ENCODE measurements at regions not wholly inside any gene's neighbourhood (a gene's known extent, or its start where the extent isn't known, plus 50 kb on each side); places are given as distances from the start of the nearest gene placed in this dataset.

- Histone ChIP-seq H3K9ac (ENCODE audit: low read length) (no peak overlapping the region), H3K4me1 (ENCODE audit: low read length) (peaks cover 8% of the 10 kb centered on the region; the same call in 1 of the 2 replicates)
These were observed 831.5 kb downstream of the GALC start for GRCh38 chr14:87161502-87161901.

GRCh38 chr14:87160989-87161388 is 832.0 kb downstream of the GALC start:
- DNase-seq: no peak
- Histone ChIP-seq H3K9me3 (replicated peaks; ENCODE audit: insufficient read depth, low read length) (no peaks in the 10 kb centered on the region), H3F3A (ENCODE audit: insufficient read depth, low read length) (no peaks in the 10 kb centered on the region), H3K9ac (ENCODE audit: low read length) (no peak overlapping the region), H3K36me3 (replicated peaks; ENCODE audit: insufficient read depth, low read length) (no peaks in the 10 kb centered on the region), H4K20me1 (ENCODE audit: insufficient read depth, low read length) (no peaks in the 10 kb centered on the region), H2AFZ (ENCODE audit: low read length) (no peak overlapping the region), H3K9me2 (replicated peaks; ENCODE audit: insufficient read depth, low read length) (no peaks in the 10 kb centered on the region), H3K27ac (ENCODE audit: low read length) (no peak overlapping the region), H3K4me1 (ENCODE audit: low read length) (peaks cover 8% of the 10 kb centered on the region; the same call in 1 of the 2 replicates), H3K79me2 (ENCODE audit: low read length) (no peaks in the 10 kb centered on the region), H3K27me3 (replicated peaks; ENCODE audit: insufficient read depth, low read length) (no peaks in the 10 kb centered on the region), H3K4me3 (ENCODE audit: low read length) (no peak overlapping the region), H3K4me2 (ENCODE audit: low read depth, low read length) (no peak overlapping the region)
- TF ChIP-seq EZH2phosphoT487 (IDR thresholded peaks at IDR 0.05; ENCODE audit: low read length) (no peak), EZH2 (optimal IDR thresholded peaks at IDR 0.05; ENCODE audit: low read depth, low read length) (no peak)

More at GRCh38 chr14:87161502-87161901, 831.5 kb downstream of the GALC start:
- peak; percentile 70 for DNase-seq
- H3F3A ChIP-seq (ENCODE audit: insufficient read depth, low read length): no peaks in the 10 kb centered on the region
- no peaks in the 10 kb centered on the region for H3K79me2 ChIP-seq (ENCODE audit: low read length)
- no peaks in the 10 kb centered on the region for H3K27me3 ChIP-seq (replicated peaks; ENCODE audit: insufficient read depth, low read length)
- no peaks in the 10 kb centered on the region for H3K9me2 ChIP-seq (replicated peaks; ENCODE audit: insufficient read depth, low read length)
- no peak overlapping the region for H3K4me3 ChIP-seq (ENCODE audit: low read length)
- no peak overlapping the region for H3K27ac ChIP-seq (ENCODE audit: low read length)
- no peaks in the 10 kb centered on the region for H3K36me3 ChIP-seq (replicated peaks; ENCODE audit: insufficient read depth, low read length)
- no peak overlapping the region for H2AFZ ChIP-seq (ENCODE audit: low read length)
- H4K20me1 ChIP-seq (ENCODE audit: insufficient read depth, low read length): no peaks in the 10 kb centered on the region
- H3K4me2 ChIP-seq (ENCODE audit: low read depth, low read length): 0 out of 2 replicates have a peak overlapping the region, but pooled peaks have one; percentile 10
- TF ChIP-seq EZH2phosphoT487 (IDR thresholded peaks at IDR 0.05; ENCODE audit: low read length) (no peak), EZH2 (optimal IDR thresholded peaks at IDR 0.05; ENCODE audit: low read depth, low read length) (no peak), CTCF (IDR thresholded peaks at IDR 0.05; ENCODE audit: low read length) (no peak)
- no peaks in the 10 kb centered on the region for H3K9me3 ChIP-seq (replicated peaks; ENCODE audit: insufficient read depth, low read length)

- TF ChIP-seq EZH2phosphoT487 (IDR thresholded peaks at IDR 0.05; ENCODE audit: low read length): no peak
- no peak for TF ChIP-seq CTCF (IDR thresholded peaks at IDR 0.05; ENCODE audit: low read length)
- no peak for TF ChIP-seq EZH2 (optimal IDR thresholded peaks at IDR 0.05; ENCODE audit: low read depth, low read length)
These were observed 834.7 kb downstream of the GALC start for GRCh38 chr14:87158283-87158682.

GRCh38 chr14:87156878-87157277 is 836.1 kb downstream of the GALC start:
- H3K9ac ChIP-seq (ENCODE audit: low read length): no peak overlapping the region
- no peaks in the 10 kb centered on the region for H3F3A ChIP-seq (ENCODE audit: insufficient read depth, low read length)
- H2AFZ ChIP-seq (ENCODE audit: low read length): no peak overlapping the region
- no peak overlapping the region for H3K27ac ChIP-seq (ENCODE audit: low read length)
- DNase-seq: no peak
- no peaks in the 10 kb centered on the region for H3K9me3 ChIP-seq (replicated peaks; ENCODE audit: insufficient read depth, low read length)
- no peak overlapping the region for H3K4me2 ChIP-seq (ENCODE audit: low read depth, low read length)
- no peaks in the 10 kb centered on the region for H4K20me1 ChIP-seq (ENCODE audit: insufficient read depth, low read length)
- H3K27me3 ChIP-seq (replicated peaks; ENCODE audit: insufficient read depth, low read length): no peaks in the 10 kb centered on the region
- H3K4me1 ChIP-seq (ENCODE audit: low read length): peaks cover 8% of the 10 kb centered on the region; the same call in 1 of the 2 replicates
- TF ChIP-seq CTCF (IDR thresholded peaks at IDR 0.05; ENCODE audit: low read length): no peak
- no peak for TF ChIP-seq EZH2 (optimal IDR thresholded peaks at IDR 0.05; ENCODE audit: low read depth, low read length)
- TF ChIP-seq EZH2phosphoT487 (IDR thresholded peaks at IDR 0.05; ENCODE audit: low read length): no peak
- H3K36me3 ChIP-seq (replicated peaks; ENCODE audit: insufficient read depth, low read length): no peaks in the 10 kb centered on the region
- no peaks in the 10 kb centered on the region for H3K79me2 ChIP-seq (ENCODE audit: low read length)
- no peaks in the 10 kb centered on the region for H3K9me2 ChIP-seq (replicated peaks; ENCODE audit: insufficient read depth, low read length)
- no peak overlapping the region for H3K4me3 ChIP-seq (ENCODE audit: low read length)

More at GRCh38 chr14:87158283-87158682, 834.7 kb downstream of the GALC start:
- Histone ChIP-seq H2AFZ (ENCODE audit: low read length) (no peak overlapping the region), H3K9ac (ENCODE audit: low read length) (no peak overlapping the region), H3K27ac (ENCODE audit: low read length) (no peak overlapping the region), H3K27me3 (replicated peaks; ENCODE audit: insufficient read depth, low read length) (no peaks in the 10 kb centered on the region), H3K4me1 (ENCODE audit: low read length) (peaks cover 8% of the 10 kb centered on the region; the same call in 1 of the 2 replicates), H3K79me2 (ENCODE audit: low read length) (no peaks in the 10 kb centered on the region), H4K20me1 (ENCODE audit: insufficient read depth, low read length) (no peaks in the 10 kb centered on the region), H3K9me2 (replicated peaks; ENCODE audit: insufficient read depth, low read length) (no peaks in the 10 kb centered on the region), H3K36me3 (replicated peaks; ENCODE audit: insufficient read depth, low read length) (no peaks in the 10 kb centered on the region), H3K4me3 (ENCODE audit: low read length) (no peak overlapping the region), H3K9me3 (replicated peaks; ENCODE audit: insufficient read depth, low read length) (no peaks in the 10 kb centered on the region), H3F3A (ENCODE audit: insufficient read depth, low read length) (no peaks in the 10 kb centered on the region), H3K4me2 (ENCODE audit: low read depth, low read length) (no peak overlapping the region)
- no peak for DNase-seq
